ENCODE measurements at regions not wholly inside any gene's neighbourhood (a gene's known extent, or its start where the extent isn't known, plus 50 kb on each side); places are given as distances from the start of the nearest gene placed in this dataset.

DNA sequence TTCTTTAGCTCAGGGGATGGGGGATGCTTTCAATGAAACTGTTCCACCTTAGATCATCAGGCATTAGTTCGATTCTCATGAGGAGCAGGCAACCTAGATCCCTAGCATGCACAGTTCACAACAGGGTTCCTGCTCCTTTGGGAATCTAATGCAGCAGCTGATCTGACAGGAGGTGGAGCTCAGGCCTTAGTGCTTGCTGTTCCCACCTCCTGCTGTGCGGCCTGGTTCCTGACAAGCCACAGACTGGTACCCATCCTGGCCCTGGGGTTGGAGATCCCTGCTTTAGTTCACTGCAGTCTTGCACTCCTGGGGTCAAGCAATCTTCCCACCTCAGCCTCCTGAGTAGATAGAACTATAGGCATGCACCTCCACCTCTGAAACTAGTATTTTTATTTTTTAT is 1369.8 kb upstream of the NUDT12 start:
- H3K4me3 Mint-ChIP-seq, result no peak overlapping the region
- no peak overlapping the region for H3K4me3 ChIP-seq (ENCODE audit: low read length)
- no peaks in the 10 kb centered on the region for H3K36me3 ChIP-seq (ENCODE audit: control insufficient read depth, insufficient read depth, low read length)
- TF ChIP-seq, protein P1, sequence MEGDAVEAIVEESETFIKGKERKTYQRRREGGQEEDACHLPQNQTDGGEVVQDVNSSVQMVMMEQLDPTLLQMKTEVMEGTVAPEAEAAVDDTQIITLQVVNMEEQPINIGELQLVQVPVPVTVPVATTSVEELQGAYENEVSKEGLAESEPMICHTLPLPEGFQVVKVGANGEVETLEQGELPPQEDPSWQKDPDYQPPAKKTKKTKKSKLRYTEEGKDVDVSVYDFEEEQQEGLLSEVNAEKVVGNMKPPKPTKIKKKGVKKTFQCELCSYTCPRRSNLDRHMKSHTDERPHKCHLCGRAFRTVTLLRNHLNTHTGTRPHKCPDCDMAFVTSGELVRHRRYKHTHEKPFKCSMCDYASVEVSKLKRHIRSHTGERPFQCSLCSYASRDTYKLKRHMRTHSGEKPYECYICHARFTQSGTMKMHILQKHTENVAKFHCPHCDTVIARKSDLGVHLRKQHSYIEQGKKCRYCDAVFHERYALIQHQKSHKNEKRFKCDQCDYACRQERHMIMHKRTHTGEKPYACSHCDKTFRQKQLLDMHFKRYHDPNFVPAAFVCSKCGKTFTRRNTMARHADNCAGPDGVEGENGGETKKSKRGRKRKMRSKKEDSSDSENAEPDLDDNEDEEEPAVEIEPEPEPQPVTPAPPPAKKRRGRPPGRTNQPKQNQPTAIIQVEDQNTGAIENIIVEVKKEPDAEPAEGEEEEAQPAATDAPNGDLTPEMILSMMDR (conservative IDR thresholded peaks at IDR 0.05), result no peak
- H3K36me3 Mint-ChIP-seq (ENCODE audit: low read depth), result no peaks in the 10 kb centered on the region
- H3K4me1 ChIP-seq (ENCODE audit: control insufficient read depth, insufficient read depth, low read length), result no peaks in the 10 kb centered on the region
- no peak overlapping the region for H3K9ac ChIP-seq (ENCODE audit: extremely low read depth, low read length, poor library complexity, severe bottlenecking)
- peak; percentile 77 for DNase-seq
- H3K27ac Mint-ChIP-seq, result no peak overlapping the region
- peaks cover 5% of the 10 kb centered on the region for H3K9me3 Mint-ChIP-seq
- no peak overlapping the region for H3K27ac ChIP-seq (ENCODE audit: low read depth, low read length)
- no peaks in the 10 kb centered on the region for H3K4me1 Mint-ChIP-seq
- no peaks in the 10 kb centered on the region for H3K27me3 Mint-ChIP-seq (ENCODE audit: insufficient read depth)
- no peaks in the 10 kb centered on the region for H3K9me3 ChIP-seq (ENCODE audit: control insufficient read depth, low read length)
- 78 to 81% methylated on average over 2 of the region's 2 CpGs for WGBS, 2 experiments (ENCODE audit: insufficient coverage in 1 of 2, insufficient read length in 1 of 2)
- H3K27me3 ChIP-seq (ENCODE audit: control insufficient read depth, insufficient read depth, low read length, poor library complexity, severe bottlenecking), result no peaks in the 10 kb centered on the region

DNA sequence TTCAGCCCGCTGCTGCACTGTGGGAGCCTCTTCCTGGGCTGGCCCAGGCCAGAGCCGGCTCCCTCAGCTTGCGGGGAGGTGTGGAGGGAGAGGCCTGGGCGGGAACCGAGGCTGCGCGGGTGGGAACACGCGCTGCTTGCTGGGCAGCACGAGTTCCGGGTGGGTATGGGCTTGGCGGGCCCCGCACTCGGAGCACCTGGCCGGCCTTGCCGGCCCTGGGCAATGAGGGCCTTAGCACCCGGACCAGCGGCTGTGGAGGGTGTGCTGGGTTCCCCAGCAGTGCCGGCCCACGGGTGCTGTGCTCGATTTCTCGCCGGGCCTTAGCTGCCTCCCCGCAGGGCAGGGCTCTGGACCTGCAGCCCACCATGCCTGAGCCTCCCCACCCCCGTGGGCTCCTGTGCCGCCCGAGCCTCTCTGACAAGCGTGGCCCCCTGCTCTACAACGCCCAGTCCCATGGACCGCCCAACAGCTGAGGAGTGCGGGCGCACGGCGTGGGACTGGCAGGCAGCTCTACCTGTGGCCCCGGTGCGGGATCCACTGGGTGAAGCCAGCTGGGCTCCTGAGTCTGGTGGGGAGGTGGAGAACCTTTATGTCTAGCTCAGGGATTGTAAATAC is 1366.4 kb upstream of the NUDT12 start:
- 97 to 98% methylated on average over 9 to 36 of the region's 36 CpGs for WGBS, 2 experiments (ENCODE audit: insufficient coverage in 1 of 2, insufficient read length in 1 of 2)

DNA sequence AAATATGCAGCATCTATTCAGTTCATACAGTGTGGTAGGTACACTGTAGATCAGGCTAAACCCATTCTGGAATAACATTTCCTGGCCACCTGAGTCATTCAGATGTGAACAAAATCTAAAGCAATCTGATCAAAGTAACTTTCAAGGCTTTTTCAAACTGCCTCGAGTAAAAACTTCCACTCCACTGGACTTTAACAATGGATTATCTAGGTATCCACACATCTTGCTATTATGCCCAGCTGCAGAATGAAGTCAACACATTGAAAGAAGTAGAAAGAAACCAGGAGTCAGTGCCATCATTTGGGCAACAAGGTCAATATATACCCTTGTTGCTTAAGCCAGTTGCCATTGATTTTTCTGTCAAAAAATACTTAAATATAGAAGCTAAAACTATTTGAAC is 1352.6 kb upstream of the NUDT12 start:
- DNase-seq, result no peak
- Mint-ChIP-seq H3K27ac (no peak overlapping the region), H3K4me3 (no peak overlapping the region), H3K4me1 (no peaks in the 10 kb centered on the region), H3K9me3 (no peaks in the 10 kb centered on the region), H3K27me3 (ENCODE audit: insufficient read depth) (no peaks in the 10 kb centered on the region), H3K36me3 (ENCODE audit: low read depth) (no peaks in the 10 kb centered on the region)
- TF ChIP-seq, protein P1 (conservative IDR thresholded peaks at IDR 0.05), result no peak
- Histone ChIP-seq H3K9me3 (ENCODE audit: control insufficient read depth, low read length) (no peaks in the 10 kb centered on the region), H3K27ac (ENCODE audit: low read depth, low read length) (no peak overlapping the region), H3K4me3 (ENCODE audit: low read length) (no peak overlapping the region), H3K27me3 (ENCODE audit: control insufficient read depth, insufficient read depth, low read length, poor library complexity, severe bottlenecking) (no peaks in the 10 kb centered on the region), H3K4me1 (ENCODE audit: control insufficient read depth, insufficient read depth, low read length) (no peaks in the 10 kb centered on the region), H3K36me3 (ENCODE audit: control insufficient read depth, insufficient read depth, low read length) (no peaks in the 10 kb centered on the region), H3K9ac (ENCODE audit: extremely low read depth, low read length, poor library complexity, severe bottlenecking) (no peak overlapping the region)
- 83 to 91% methylated on average over 1 of the region's 1 CpG for WGBS, 2 experiments (ENCODE audit: insufficient coverage in 1 of 2, insufficient read length in 1 of 2)

More for the DNA sequence above, 1366.4 kb upstream of the NUDT12 start:
- Histone ChIP-seq H3K4me3 (ENCODE audit: low read length) (no peak overlapping the region), H3K27ac (ENCODE audit: low read depth, low read length) (no peak overlapping the region), H3K9me3 (ENCODE audit: control insufficient read depth, low read length) (no peaks in the 10 kb centered on the region), H3K4me1 (ENCODE audit: control insufficient read depth, insufficient read depth, low read length) (no peaks in the 10 kb centered on the region), H3K9ac (ENCODE audit: extremely low read depth, low read length, poor library complexity, severe bottlenecking) (no peak overlapping the region), H3K27me3 (ENCODE audit: control insufficient read depth, insufficient read depth, low read length, poor library complexity, severe bottlenecking) (no peaks in the 10 kb centered on the region), H3K36me3 (ENCODE audit: control insufficient read depth, insufficient read depth, low read length) (no peaks in the 10 kb centered on the region)
- no peak for DNase-seq
- Mint-ChIP-seq H3K9me3 (peaks cover 5% of the 10 kb centered on the region), H3K36me3 (ENCODE audit: low read depth) (no peaks in the 10 kb centered on the region), H3K27ac (no peak overlapping the region), H3K4me3 (no peak overlapping the region), H3K27me3 (ENCODE audit: insufficient read depth) (no peaks in the 10 kb centered on the region), H3K4me1 (no peaks in the 10 kb centered on the region)
- TF ChIP-seq, protein P1 (conservative IDR thresholded peaks at IDR 0.05), result no peak

Measured in endodermal cell (in vitro differentiated cells).